Endodermal cell (in vitro differentiated cells): ENCODE measurements at regions not wholly inside any gene's neighbourhood (a gene's known extent, or its start where the extent isn't known, plus 50 kb on each side); places are given as distances from the start of the nearest gene placed in this dataset.

Experiments
- DNase-seq: peaks from one replicate; pipeline ENCODE4 v3.0.0-alpha.2; 2017
- H3K27ac ChIP-seq: 2 replicates; pipeline ENCODE4 v1.5.1; 2013; ENCODE audit warnings: mild to moderate bottlenecking, low read depth, low read length, moderate library complexity
- H3K27me3 ChIP-seq: 2 replicates; pipeline ENCODE4 v1.6.1; 2013; ENCODE audit warnings: mild to moderate bottlenecking, low read length, moderate library complexity; ENCODE audit not compliant: insufficient read depth, control insufficient read depth, poor library complexity, severe bottlenecking
- H3K36me3 ChIP-seq: 2 replicates; pipeline ENCODE4 v1.7.0; 2013; ENCODE audit warnings: mild to moderate bottlenecking, low read length, moderate library complexity; ENCODE audit not compliant: control insufficient read depth, insufficient read depth
- H3K4me1 ChIP-seq: one replicate; pipeline ENCODE4 v1.7.0; 2013; ENCODE audit warnings: low read length; ENCODE audit not compliant: control insufficient read depth, insufficient read depth
- H3K4me3 ChIP-seq: 2 replicates; pipeline ENCODE4 v1.5.1; 2013; ENCODE audit warnings: mild to moderate bottlenecking, low read length, moderate library complexity
- H3K9ac ChIP-seq: 2 replicates; pipeline ENCODE4 v1.6.1; 2013; ENCODE audit warnings: mild to moderate bottlenecking, low read length, moderate library complexity; ENCODE audit not compliant: poor library complexity, severe bottlenecking; ENCODE audit errors: extremely low read depth
- H3K9me3 ChIP-seq: 2 replicates; pipeline ENCODE4 v1.6.1; 2013; ENCODE audit warnings: mild to moderate bottlenecking, low read length, moderate library complexity; ENCODE audit not compliant: control insufficient read depth
- H3K27ac Mint-ChIP-seq: 2 replicates; pipeline ENCODE4 v1.8.0; 2020; ENCODE audit warnings: mixed read lengths
- H3K27me3 Mint-ChIP-seq: 2 replicates; pipeline ENCODE4 v1.8.0; 2021; ENCODE audit warnings: mild to moderate bottlenecking, mixed read lengths; ENCODE audit not compliant: insufficient read depth
- H3K36me3 Mint-ChIP-seq: 2 replicates; pipeline ENCODE4 v1.8.0; 2020; ENCODE audit warnings: low read depth, mixed read lengths
- H3K4me1 Mint-ChIP-seq: 2 replicates; pipeline ENCODE4 v1.8.0; 2020; ENCODE audit warnings: mixed read lengths
- H3K4me3 Mint-ChIP-seq: 2 replicates; pipeline ENCODE4 v1.8.0; 2020; ENCODE audit warnings: mild to moderate bottlenecking, moderate library complexity, mixed read lengths
- H3K9me3 Mint-ChIP-seq: 2 replicates; pipeline ENCODE4 v1.8.0; 2020; ENCODE audit warnings: mild to moderate bottlenecking, mixed read lengths
- WGBS, 2 experiments: methylation state at CpG; one replicate each; pipeline versions ENCODE4 v1.1.5 to v1.1.7; 2013; ENCODE audit warnings: missing lambda C conversion rate in 2 of 2, mixed read lengths in 1 of 2; ENCODE audit not compliant: insufficient coverage in 1 of 2, insufficient read length in 1 of 2; 5-methylcytosine and 5-hydroxymethylcytosine counted together
- TF ChIP-seq, protein P1 (sequence below): fragments of 200-600 bp; sonication (generic); conservative IDR thresholded peaks from 2 replicates; pipeline ENCODE4 v1.5.0; 2021; ENCODE audit warnings: antibody characterized with exemption, mild to moderate bottlenecking

- H3K36me3 ChIP-seq: no peaks in the 10 kb centered on the region
- H3K27me3 ChIP-seq: no peaks in the 10 kb centered on the region
- Mint-ChIP-seq H3K36me3 (no peaks in the 10 kb centered on the region), H3K9me3 (peaks cover 12% of the 10 kb centered on the region), H3K4me1 (peaks cover 16% of the 10 kb centered on the region), H3K4me3 (no peak overlapping the region), H3K27me3 (no peaks in the 10 kb centered on the region), H3K27ac (no peak overlapping the region)
- peaks cover 32% of the 10 kb centered on the region for H3K9me3 ChIP-seq
- H3K4me1 ChIP-seq: no peaks in the 10 kb centered on the region
- no peak overlapping the region for H3K9ac ChIP-seq
- no peak overlapping the region for H3K27ac ChIP-seq
- WGBS, 2 experiments: 92% methylated on average over 1 of the region's 1 CpG; no CpG with 5 or more reads in 1 of the 2 experiments
- TF ChIP-seq, protein P1, sequence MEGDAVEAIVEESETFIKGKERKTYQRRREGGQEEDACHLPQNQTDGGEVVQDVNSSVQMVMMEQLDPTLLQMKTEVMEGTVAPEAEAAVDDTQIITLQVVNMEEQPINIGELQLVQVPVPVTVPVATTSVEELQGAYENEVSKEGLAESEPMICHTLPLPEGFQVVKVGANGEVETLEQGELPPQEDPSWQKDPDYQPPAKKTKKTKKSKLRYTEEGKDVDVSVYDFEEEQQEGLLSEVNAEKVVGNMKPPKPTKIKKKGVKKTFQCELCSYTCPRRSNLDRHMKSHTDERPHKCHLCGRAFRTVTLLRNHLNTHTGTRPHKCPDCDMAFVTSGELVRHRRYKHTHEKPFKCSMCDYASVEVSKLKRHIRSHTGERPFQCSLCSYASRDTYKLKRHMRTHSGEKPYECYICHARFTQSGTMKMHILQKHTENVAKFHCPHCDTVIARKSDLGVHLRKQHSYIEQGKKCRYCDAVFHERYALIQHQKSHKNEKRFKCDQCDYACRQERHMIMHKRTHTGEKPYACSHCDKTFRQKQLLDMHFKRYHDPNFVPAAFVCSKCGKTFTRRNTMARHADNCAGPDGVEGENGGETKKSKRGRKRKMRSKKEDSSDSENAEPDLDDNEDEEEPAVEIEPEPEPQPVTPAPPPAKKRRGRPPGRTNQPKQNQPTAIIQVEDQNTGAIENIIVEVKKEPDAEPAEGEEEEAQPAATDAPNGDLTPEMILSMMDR: no peak
- DNase-seq: no peak
- no peak overlapping the region for H3K4me3 ChIP-seq
These were observed 540.5 kb upstream of the CDH18 start for GRCh38 chr5:20528471-20528870.

GRCh38 chr5:20524991-20525529 is 537.1 kb upstream of the CDH18 start:
- Mint-ChIP-seq H3K4me3 (no peak overlapping the region), H3K27me3 (no peaks in the 10 kb centered on the region), H3K27ac (no peak overlapping the region), H3K4me1 (peaks cover 16% of the 10 kb centered on the region), H3K9me3 (peaks cover 2% of the 10 kb centered on the region), H3K36me3 (no peaks in the 10 kb centered on the region)
- no peak overlapping the region for H3K4me3 ChIP-seq
- peaks cover 17% of the 10 kb centered on the region for H3K9me3 ChIP-seq
- TF ChIP-seq, protein P1: no peak
- no peak overlapping the region for H3K27ac ChIP-seq
- no peaks in the 10 kb centered on the region for H3K36me3 ChIP-seq
- 93 to 98% methylated on average over 4 to 5 of the region's 5 CpGs for WGBS, 2 experiments
- H3K4me1 ChIP-seq: no peaks in the 10 kb centered on the region
- DNase-seq: no peak
- no peaks in the 10 kb centered on the region for H3K27me3 ChIP-seq
- H3K9ac ChIP-seq: no peak overlapping the region

- DNase-seq: no peak
- Mint-ChIP-seq H3K4me3 (no peak overlapping the region), H3K36me3 (no peaks in the 10 kb centered on the region), H3K9me3 (no peaks in the 10 kb centered on the region), H3K27me3 (no peaks in the 10 kb centered on the region), H3K4me1 (peaks cover 1% of the 10 kb centered on the region), H3K27ac (no peak overlapping the region)
- Histone ChIP-seq H3K27me3 (no peaks in the 10 kb centered on the region), H3K9ac (no peak overlapping the region), H3K9me3 (peaks cover 14% of the 10 kb centered on the region), H3K4me3 (no peak overlapping the region), H3K27ac (no peak overlapping the region), H3K4me1 (no peaks in the 10 kb centered on the region), H3K36me3 (no peaks in the 10 kb centered on the region)
- WGBS, 2 experiments: 62 to 100% methylated on average over 1 to 2 of the region's 3 CpGs
- TF ChIP-seq, protein P1: no peak
These were observed 535.0 kb upstream of the CDH18 start for GRCh38 chr5:20522905-20523482.
